Right cardiac atrium (tissue), 5 donors: ENCODE measurements at regions not wholly inside any gene's neighbourhood (a gene's known extent, or its start where the extent isn't known, plus 50 kb on each side); places are given as distances from the start of the nearest gene placed in this dataset.

Experiments
- ATAC-seq, 2 donors: fragments of 200-7000 bp; cut with Tn5 transposase; one replicate each; pipeline versions ENCODE4 v1.8.0 to v1.9.1; 2020; ENCODE audit warnings: moderate library complexity in 2 of 2, mild to moderate bottlenecking in 1 of 2
- DNase-seq, 3 donors: peaks; one replicate each; pipeline ENCODE4 v3.0.0-alpha.2; 2020
- H3K27ac ChIP-seq: one replicate; pipeline ENCODE4 v1.5.1; 2013; ENCODE audit warnings: mild to moderate bottlenecking, low read length, control low read depth, moderate library complexity
- H3K27me3 ChIP-seq: one replicate; pipeline ENCODE4 v1.6.1; 2013; ENCODE audit not compliant: control insufficient read depth, insufficient read depth
- H3K4me1 ChIP-seq: one replicate; pipeline ENCODE4 v1.6.1; 2013; ENCODE audit warnings: low read length; ENCODE audit not compliant: control insufficient read depth, insufficient read depth
- H3K4me3 ChIP-seq: one replicate; pipeline ENCODE4 v1.5.1; 2013; ENCODE audit warnings: low read length, control low read depth
- H3K9me3 ChIP-seq: one replicate; pipeline ENCODE4 v1.6.1; 2013; ENCODE audit warnings: low read length; ENCODE audit not compliant: control insufficient read depth
- WGBS: extraction: QIAGEN DNeasy Blood & Tissue Kit; methylation state at CpG from one replicate; pipeline ENCODE4 v1.1.7; 2013; 5-methylcytosine and 5-hydroxymethylcytosine counted together
- intact Hi-C, 4 donors: fragments of 100-400 bp; cut with DNase I; formaldehyde crosslinking; loops; one replicate each; pipeline versions ENCODE4 v1.11.0 to v1.14.0; 2022 to 2023
- donor health status: healthy with polysubstance abuse.
- donor health status: DM: no; HTN: yes; CAD: no.
- donor health status: DM: no; HTN: no; CAD: no.
- donor health status: DM: no; HTN: yes; CAD: no; lungs with severe emphysema.
- donor health status: DM: yes; HTN: yes; CAD: no.

- Histone ChIP-seq H3K4me3 (no peak overlapping the region), H3K27ac (no peak overlapping the region), H3K9me3 (no peaks in the 10 kb centered on the region), H3K4me1 (no peaks in the 10 kb centered on the region), H3K27me3 (no peaks in the 10 kb centered on the region)
- DNase-seq (no peak), ATAC-seq (no peak)
- WGBS = 76% methylated on average over 7 of the region's 7 CpGs
- intact Hi-C loops = no loop called here
Measured at GRCh38 chr16:5509336-5509735, 411.7 kb upstream of the EEF2KMT start.

DNA sequence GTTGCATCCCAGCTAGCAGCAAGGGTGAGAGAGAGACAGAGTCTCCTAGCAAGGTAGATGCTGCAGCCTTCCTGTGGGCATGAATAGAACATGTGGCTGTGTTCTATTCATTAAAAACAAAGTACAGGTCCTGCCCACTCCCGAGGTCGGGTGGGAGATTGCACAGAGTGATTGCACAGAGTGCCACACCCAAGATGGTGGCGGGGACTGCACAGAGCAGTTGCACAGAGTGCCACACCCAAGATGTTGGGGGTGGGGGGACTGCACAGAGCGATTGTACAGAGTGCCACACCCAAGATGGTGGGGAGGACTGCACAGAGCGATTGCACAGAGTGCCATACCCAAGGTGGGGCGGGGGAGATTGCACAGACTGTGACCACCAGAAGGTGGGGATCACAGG lies 410.8 kb upstream of the EEF2KMT start:
- H3K27ac ChIP-seq = no peak overlapping the region
- H3K9me3 ChIP-seq = no peaks in the 10 kb centered on the region
- DNase-seq (no peak), ATAC-seq (no peak)
- intact Hi-C loops = no loop called here
- 78% methylated on average over 6 of the region's 6 CpGs for WGBS
- no peaks in the 10 kb centered on the region for H3K4me1 ChIP-seq
- H3K4me3 ChIP-seq = no peak overlapping the region
- H3K27me3 ChIP-seq = no peaks in the 10 kb centered on the region

- no peaks in the 10 kb centered on the region for H3K4me1 ChIP-seq
- no peak for ATAC-seq
- H3K9me3 ChIP-seq = no peaks in the 10 kb centered on the region
- H3K4me3 ChIP-seq = no peak overlapping the region
- H3K27me3 ChIP-seq = no peaks in the 10 kb centered on the region
- 65% methylated on average over 7 of the region's 7 CpGs for WGBS
- no peak for DNase-seq
- intact Hi-C loops = no loop called here
- no peak overlapping the region for H3K27ac ChIP-seq
Measured at GRCh38 chr16:5506021-5506420, 408.4 kb upstream of the EEF2KMT start.

- no peak for DNase-seq
- H3K27me3 ChIP-seq = no peaks in the 10 kb centered on the region
- no peaks in the 10 kb centered on the region for H3K4me1 ChIP-seq
- H3K4me3 ChIP-seq = no peak overlapping the region
- H3K27ac ChIP-seq = no peak overlapping the region
- 41% methylated on average over 6 of the region's 6 CpGs for WGBS
- no peaks in the 10 kb centered on the region for H3K9me3 ChIP-seq
- ATAC-seq = no peak
- intact Hi-C loops = no loop called here
Measured at GRCh38 chr16:5505091-5505887, 407.7 kb upstream of the EEF2KMT start.

GRCh38 chr16:5504064-5504781 lies 406.6 kb upstream of the EEF2KMT start:
- Histone ChIP-seq H3K4me3 (no peak overlapping the region), H3K4me1 (no peaks in the 10 kb centered on the region), H3K9me3 (no peaks in the 10 kb centered on the region), H3K27ac (no peak overlapping the region), H3K27me3 (no peaks in the 10 kb centered on the region)
- DNase-seq = no peak
- intact Hi-C loops = no loop called here
- WGBS = 34% methylated on average over 13 of the region's 13 CpGs
- no peak for ATAC-seq

DNA sequence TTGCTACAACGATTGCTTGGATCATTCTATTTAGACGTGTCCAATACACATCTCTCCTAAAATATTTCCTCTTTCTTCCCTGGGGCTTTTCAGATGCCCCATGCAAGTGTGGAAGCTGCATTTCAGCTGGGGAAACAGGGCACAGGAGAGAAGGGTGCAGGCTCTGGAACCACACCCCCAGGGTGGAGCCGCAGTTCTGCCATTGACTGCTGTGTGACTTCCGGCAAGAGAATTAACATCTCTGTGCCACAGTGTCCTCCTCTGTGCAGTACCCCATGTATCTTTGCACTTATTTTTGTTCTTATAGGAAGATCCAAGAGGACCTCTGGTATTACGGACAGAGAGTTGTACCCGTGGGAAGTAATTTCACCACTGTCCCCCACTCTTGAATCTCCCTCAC lies 405.3 kb upstream of the EEF2KMT start:
- H3K27me3 ChIP-seq = no peaks in the 10 kb centered on the region
- H3K9me3 ChIP-seq = no peaks in the 10 kb centered on the region
- intact Hi-C loops = no loop called here
- ATAC-seq = no peak
- 70% methylated on average over 6 of the region's 6 CpGs for WGBS
- no peak overlapping the region for H3K27ac ChIP-seq
- DNase-seq = no peak
- H3K4me1 ChIP-seq = no peaks in the 10 kb centered on the region
- no peak overlapping the region for H3K4me3 ChIP-seq

DNA sequence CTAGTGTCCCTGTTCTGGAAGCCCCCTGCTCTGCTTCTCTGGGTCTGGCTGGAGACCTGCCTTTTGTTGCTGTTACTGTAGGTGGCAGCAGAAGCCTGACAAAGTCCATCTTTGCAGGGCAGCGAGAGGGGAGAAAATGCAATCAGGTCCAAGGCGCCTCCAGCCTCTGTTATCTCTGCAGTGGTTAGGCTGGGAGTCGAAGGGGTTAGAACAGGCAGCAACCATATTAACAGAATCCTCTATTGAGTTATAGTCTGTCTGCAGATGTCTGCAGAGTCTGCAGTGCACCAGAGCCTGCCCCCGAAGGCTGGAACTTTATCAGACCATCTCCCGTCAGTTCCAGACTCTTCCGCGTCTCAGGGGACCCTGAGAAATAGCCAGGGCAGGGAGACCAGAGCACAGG lies 404.9 kb upstream of the EEF2KMT start:
- H3K27ac ChIP-seq = no peak overlapping the region
- DNase-seq (no peak), ATAC-seq (no peak)
- intact Hi-C loops = no loop called here
- 14% methylated on average over 7 of the region's 7 CpGs for WGBS
- H3K27me3 ChIP-seq = no peaks in the 10 kb centered on the region
- no peaks in the 10 kb centered on the region for H3K4me1 ChIP-seq
- no peak overlapping the region for H3K4me3 ChIP-seq
- no peaks in the 10 kb centered on the region for H3K9me3 ChIP-seq

DNA sequence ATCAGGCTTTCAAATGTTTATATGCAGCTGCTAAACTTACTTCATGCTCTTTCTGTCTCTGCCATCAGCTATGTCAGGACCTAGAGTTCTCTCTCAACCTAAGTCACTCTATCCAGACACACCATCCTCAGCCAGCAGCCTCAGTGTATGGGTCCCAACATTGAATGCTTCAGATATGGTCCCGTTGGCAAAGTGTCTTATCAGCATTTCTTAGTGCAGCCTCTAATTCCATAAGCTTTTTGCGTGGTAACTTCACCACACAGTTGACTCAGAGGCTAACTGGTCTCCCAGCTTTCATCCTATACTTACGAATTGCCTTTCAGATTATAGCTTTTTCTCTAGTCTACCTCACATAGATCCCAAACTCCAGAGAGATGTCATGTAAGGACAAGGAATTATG lies 402.9 kb upstream of the EEF2KMT start:
- Histone ChIP-seq H3K4me3 (no peak overlapping the region), H3K4me1 (no peaks in the 10 kb centered on the region), H3K27me3 (no peaks in the 10 kb centered on the region), H3K9me3 (no peaks in the 10 kb centered on the region), H3K27ac (no peak overlapping the region)
- no peak for ATAC-seq
- intact Hi-C loops = no loop called here
- 69% methylated on average over 3 of the region's 3 CpGs for WGBS
- DNase-seq = no peak

DNA sequence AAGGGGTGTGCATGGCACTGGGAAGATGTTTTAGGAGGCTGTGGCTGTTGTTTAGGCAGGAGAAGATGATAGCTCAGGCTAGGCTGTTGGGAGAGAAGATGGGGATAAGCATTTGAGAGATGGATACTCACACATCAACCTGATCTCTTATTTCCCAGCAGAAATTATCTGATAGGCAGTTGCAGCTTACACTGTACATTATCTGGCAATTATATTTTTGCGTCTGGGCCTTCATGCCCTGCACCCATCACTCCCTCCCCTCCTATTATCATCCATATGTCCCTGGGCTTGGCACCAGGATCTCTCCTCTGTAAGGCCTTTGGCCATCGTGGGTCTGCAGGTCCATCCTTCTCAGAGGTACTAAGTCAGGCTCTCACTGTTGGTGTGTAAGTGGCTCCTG lies 401.0 kb upstream of the EEF2KMT start:
- no peak overlapping the region for H3K27ac ChIP-seq
- no peaks in the 10 kb centered on the region for H3K9me3 ChIP-seq
- ATAC-seq = no peak
- 71% methylated on average over 2 of the region's 2 CpGs for WGBS
- no peak for DNase-seq
- intact Hi-C loops = no loop called here
- no peaks in the 10 kb centered on the region for H3K4me1 ChIP-seq
- H3K4me3 ChIP-seq = no peak overlapping the region
- no peaks in the 10 kb centered on the region for H3K27me3 ChIP-seq

DNA sequence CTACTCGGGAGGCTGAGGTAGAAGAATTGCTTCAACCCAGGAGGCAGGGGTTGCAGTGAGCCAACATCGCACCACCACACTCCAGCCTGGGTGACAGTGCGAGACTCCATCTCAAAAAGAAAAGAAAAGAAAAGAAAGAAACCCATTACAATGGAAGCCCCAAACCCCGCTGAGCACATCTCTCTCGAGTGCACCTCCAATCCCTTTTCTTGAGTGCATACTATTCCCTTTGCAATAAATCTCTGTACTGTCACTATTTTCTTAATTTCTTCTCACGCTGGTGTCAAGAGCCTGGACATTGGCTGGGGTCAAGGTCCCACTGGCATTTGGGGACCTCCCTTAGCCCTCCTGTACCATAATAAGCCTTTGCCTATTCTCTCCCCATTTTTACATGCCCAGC lies 398.4 kb upstream of the EEF2KMT start:
- intact Hi-C loops = no loop called here
- WGBS = 87% methylated on average over 6 of the region's 6 CpGs
- ATAC-seq (no peak), DNase-seq (no peak)
- Histone ChIP-seq H3K9me3 (no peaks in the 10 kb centered on the region), H3K4me1 (no peaks in the 10 kb centered on the region), H3K4me3 (no peak overlapping the region), H3K27me3 (no peaks in the 10 kb centered on the region), H3K27ac (no peak overlapping the region)

GRCh38 chr16:5490499-5490898 lies 392.9 kb upstream of the EEF2KMT start:
- DNase-seq = peak; percentile 29 to 69 (median 58)
- intact Hi-C loops = no loop called here
- 10% methylated on average over 18 of the region's 18 CpGs for WGBS

More at GRCh38 chr16:5490499-5490898, 392.9 kb upstream of the EEF2KMT start:
- ATAC-seq = no peak
- Histone ChIP-seq H3K4me3 (no peak overlapping the region), H3K9me3 (no peaks in the 10 kb centered on the region), H3K27ac (no peak overlapping the region), H3K27me3 (no peaks in the 10 kb centered on the region), H3K4me1 (no peaks in the 10 kb centered on the region)
